NCI-H2227 (cell line): ENCODE measurements at regions not wholly inside any gene's neighbourhood (a gene's known extent, or its start where the extent isn't known, plus 50 kb on each side); places are given as distances from the start of the nearest gene placed in this dataset.

ENCODE experiments used
- DNase-seq: peaks from one replicate; lab custom pipeline; 2025; ENCODE audit not compliant: unreplicated experiment; lab: John Stamatoyannopoulos, UW

- DNase-seq: no peak
Observed at GRCh38 chr20:36104244-36104643, 50.3 kb upstream of the EPB41L1 start.
